Stimulated activated CD4-positive, alpha-beta T cell treated with anti-CD3 and anti-CD28 coated beads, Interleukin-1b, Interleukin-23, amount 100 ng/mL, for 4 hours (primary cell): ENCODE measurements at regions not wholly inside any gene's neighbourhood (a gene's known extent, or its start where the extent isn't known, plus 50 kb on each side); places are given as distances from the start of the nearest gene placed in this dataset.

ENCODE experiments used
- DNase-seq, 2 donors: peaks; one replicate each; pipeline ENCODE4 v3.0.0-alpha.2; 2020; ENCODE audit warnings: low read depth in 2 of 2

- no peak for DNase-seq
Measured at GRCh38 chr13:97057176-97057575, 62.9 kb upstream of the OXGR1 start.

DNA sequence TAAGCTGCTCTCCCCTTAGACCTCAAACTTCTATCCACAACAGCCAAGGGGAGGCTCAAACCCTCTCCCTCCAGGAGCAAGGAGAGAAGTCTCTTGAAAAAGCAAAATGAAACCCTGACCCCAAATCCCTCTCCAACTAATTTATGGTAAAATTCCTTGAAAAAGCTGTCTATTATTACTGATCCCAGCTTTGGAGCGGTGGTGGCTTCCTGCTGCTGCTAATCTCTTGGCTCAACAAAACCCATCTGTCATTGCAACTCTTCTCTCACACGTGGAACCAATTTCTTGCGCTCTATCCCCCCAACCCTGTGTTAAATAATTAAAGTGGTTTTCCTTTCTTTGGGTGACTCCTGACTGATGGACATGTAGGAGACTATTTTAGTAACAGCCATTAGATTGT is 64.1 kb upstream of the OXGR1 start:
- DNase-seq: no peak

DNA sequence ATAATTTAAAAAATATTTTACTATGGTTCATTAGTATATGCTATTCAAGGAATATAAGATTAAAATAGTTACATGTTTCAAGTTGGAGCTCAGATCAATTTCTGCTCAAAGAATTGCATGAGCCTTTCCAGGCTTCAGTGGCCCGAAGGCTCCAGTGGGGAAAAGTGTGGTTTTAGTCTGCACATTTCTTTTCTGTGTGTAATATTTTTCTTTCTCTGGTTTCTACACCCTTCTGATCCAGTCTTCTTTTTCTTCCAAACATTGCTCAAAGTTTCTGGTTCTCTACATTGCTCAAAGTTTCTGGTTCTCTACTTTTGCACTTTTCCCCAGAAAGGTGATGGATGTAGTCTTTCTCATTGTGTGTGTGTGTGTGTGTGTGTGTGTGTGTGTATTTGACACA is 64.7 kb upstream of the OXGR1 start:
- no peak for DNase-seq

DNA sequence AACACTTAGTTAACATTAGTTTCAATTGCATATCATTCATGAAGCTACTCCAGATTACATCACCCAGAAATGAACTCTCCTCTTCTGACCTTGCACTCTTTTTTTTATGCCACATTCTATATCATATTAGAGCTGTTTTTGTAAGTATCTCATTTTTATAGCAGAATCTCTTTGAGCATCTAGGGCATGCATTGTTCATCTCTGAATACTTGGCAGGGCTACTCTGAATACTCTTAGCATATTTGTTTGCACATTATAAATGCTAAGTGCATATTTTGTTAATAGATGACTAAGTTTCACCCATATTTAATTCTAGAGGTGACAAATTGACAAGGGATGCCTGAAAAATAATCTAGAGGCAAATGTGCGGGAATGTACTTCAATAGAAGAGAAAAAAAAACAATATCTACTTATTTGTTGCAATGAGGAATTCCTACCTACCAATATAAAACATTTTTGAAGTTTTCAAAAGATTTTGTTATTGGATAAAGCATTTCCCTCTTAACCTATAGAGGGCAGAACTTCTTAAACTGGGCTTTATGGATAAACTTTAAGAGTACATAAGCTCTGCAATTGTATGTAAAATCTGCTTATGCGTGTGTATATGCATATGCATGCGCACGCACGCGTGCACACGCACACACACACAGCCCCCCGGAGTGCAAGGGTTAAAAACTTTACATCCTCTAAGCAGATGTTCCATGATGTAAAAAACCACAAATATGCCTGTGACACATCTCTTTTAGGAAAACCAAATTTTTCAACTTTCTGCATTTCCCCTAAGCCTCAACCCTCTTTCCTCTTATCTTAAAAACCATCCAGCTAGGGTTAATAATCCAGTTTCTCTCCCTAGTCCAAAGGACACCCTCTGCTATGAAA is 73.0 kb upstream of the OXGR1 start:
- DNase-seq: no peak

GRCh38 chr13:97068151-97068550 is 73.9 kb upstream of the OXGR1 start:
- no peak for DNase-seq

DNA sequence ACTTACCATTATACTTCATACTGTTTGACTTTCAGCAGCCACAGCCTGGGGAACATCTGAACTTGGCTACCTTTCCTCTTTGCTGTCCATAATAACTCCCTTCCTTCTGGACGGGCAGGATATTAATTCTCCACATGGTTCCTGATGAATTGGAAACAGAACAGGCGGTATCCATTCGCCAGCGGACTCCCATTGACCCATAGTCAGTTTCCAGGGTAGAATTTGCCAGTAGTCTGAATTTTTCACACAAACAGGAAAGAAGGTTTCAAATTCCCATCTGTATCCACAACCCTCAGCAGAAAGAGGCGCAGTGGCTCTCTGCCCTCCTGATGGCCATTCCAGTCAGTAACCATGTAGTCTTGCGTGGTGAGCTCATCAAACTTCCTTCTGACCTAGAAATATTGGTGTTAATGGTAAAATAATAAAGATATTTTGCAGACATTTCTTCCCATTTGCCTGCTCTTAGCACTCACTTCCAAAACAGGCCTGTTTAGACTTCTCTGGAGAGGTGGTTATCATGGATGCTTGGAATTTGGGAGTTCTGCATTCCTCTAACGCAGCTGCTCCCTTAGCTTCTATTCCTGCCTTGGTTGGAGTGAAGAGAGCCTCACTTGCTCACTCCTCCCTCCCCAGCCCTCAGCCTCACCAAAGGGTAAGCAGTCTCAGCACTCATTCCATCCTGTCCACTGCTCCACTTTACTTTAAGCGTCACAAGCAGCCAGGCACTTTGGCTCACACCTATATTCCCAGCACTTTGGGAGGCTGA is 75.0 kb upstream of the OXGR1 start:
- DNase-seq: no peak

DNA sequence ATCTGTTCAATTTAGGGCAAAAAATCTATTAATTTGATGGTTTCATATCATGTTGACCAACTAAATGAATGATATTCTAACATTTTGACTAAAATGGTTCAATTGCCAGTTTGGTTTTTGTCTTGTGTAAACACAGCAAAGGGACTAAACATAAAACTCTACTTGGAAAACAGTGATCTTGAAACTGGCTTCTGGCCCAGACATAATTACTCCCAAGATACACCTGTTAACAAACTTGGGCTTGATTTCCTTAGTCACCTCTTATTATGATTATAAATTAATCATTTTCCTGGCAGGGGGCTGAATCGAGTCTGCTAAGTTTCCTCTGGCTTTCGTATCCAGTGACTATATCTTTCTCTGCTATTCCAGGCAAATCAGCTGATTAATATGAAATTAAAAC is 78.0 kb upstream of the OXGR1 start:
- no peak for DNase-seq

DNA sequence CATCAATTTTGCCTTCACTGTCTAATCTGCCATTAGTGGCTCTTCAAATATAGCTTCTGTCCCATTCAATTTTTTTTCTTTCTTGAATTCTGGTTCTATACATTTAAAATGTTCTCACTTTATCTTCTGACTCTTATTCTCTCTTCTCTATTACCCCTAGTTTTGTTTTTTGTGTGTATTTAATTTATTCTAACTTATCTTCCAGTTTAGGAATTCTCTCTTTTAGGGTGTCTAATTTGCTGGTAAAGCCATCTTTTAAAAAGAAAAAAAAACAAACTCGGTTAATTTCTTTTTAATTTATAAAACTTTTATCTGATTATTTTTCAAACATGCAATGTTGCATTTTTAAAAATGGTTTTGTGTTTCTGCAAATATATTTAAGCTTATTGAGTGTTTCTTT is 80.3 kb upstream of the OXGR1 start:
- no peak for DNase-seq

DNA sequence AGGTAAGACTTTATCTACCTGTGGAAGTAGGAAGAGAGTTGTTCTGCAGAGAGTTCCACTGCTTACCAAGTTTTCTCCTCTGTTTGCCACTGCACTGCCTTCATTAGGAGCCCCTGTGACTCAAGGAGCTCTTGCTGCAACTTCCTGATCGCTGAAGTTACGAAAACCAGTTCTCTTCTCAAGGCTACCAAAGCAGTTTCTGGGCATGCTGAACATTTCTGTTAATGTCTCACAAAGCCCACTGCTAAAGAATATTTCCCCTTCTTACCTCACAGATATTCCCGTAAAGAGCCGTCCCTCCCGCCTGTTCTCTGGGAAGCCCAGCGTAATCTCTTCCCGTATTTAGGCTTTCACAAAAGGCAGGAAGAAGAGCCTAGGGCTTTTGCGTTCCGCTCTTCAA is 82.6 kb upstream of the OXGR1 start:
- DNase-seq: no peak

DNA sequence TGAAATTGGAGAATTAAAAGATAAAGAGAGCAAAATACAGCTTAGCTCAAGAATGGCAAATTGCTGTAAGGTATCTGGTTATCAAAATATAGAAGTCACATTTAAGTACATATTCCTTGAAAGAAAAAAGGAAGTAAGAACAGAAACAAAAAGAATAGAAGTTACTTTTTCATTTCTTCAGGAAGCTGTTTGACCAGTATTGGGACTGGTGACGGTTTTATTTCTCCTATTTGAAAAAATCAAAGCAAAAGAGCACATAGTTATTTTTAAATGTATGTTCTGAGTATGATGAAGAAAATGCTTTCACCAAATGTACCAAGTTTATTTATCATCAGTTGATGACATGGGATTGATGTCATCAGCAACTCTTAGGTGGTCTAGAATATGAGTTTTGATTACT is 83.1 kb upstream of the OXGR1 start:
- DNase-seq: no peak

DNA sequence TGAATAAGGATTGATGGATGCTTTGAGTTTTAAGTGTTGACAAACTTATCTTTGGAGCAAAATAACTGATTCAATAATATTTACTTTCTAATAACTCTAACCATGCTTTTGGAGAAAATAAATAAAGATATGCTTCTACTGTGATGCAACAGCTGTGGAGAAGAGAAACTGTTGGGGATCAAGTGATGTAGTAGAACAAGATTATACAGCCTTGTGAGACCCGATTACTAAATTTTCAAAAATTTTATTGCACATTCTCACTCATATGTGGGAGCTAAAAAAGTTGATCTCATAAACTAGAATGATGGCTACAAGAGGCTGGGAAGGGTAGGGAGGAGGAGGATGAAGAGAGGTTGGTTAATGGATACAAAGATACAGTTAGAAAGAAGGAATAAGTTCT is 85.5 kb upstream of the OXGR1 start:
- no peak for DNase-seq

DNA sequence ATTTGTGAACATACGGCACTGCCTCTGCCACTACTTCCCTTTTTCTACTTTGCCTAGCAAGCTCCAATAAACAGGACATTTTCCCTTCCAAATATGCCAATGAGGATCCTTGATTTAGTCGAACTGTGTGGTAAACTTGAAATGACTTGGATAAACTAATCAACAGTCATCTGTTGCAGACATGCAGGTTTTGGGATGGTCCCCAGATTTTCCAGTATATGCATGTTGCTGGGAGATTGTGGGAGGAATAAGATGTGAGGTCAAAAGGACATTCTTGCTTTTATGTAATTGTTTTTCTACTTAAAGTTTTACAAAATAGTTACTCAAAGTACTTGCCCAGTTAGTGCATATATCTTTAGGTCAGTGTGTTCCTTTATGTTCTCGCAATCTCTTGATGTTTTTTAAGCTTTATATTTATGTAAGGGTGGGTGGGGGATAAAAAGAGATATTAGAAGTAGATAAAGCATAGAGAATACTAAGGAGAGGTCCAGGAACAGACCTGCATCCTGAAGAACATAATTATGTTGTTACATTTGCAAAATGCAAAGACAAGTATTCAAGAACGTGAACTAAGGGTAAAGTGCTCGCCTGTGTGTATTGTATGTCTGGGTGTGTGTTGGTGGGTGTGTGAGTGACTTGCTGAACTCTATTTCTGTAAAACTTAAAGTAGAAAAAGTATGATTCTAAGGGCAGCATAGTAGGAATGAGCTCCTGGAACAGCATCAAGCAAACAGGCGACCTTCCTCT is 88.4 kb upstream of the OXGR1 start:
- no peak for DNase-seq

GRCh38 chr13:97091196-97091595 is 96.9 kb upstream of the OXGR1 start:
- DNase-seq: no peak

DNA sequence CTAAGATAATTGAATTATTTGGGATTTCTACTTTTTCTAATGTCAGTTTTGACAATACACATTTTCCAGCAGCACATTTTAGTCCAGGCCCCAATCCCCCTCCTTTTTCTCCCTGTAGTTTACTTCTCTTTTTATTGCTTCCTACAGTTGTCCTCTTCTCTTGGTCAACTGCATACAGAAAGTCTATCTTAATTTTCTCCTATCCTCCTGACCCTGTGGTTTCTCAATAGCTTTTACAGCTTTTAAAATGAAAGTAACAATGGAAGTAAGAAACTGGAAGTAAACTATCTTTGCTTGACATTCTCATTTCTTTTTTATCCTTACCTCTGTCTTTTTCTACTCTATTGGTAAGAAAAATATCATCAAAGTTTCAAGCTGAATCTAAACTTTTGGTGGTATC is 106.5 kb upstream of the OXGR1 start:
- DNase-seq: no peak

DNA sequence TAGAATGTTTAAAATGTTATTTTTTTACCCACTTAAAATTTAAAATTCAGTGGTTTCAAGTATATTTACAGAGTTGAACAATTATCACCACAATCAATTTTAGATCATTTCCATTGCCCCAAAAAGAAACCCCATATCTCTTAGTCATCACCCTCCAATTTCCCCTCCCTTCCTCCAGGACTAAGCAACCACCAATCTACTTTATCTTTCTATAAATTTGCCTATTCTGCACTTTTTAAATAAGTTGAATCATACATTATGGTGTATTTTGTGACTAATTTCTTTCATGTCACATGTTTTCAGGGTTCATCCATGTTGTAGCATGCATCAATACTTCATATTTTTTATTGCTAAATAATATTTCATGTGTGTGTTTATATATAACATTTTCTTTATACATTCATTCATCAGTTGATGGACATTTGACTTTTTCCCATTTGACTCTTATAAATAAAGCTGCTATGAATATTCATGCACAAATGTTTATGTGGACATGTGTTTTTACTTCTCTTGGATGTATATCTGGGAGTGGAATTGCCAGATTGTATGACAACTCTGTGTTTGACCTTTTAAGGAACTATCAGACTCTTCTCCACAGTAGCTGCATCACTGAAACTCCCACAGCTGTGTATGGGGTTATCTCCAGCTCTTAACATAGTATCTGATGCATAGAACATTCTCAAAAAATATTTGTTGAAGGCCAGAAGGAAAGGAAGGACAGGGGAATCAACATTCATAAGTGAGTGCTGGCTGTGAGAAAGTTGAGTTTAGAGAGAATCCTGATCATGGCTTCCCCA is 107.8 kb upstream of the OXGR1 start:
- no peak for DNase-seq

DNA sequence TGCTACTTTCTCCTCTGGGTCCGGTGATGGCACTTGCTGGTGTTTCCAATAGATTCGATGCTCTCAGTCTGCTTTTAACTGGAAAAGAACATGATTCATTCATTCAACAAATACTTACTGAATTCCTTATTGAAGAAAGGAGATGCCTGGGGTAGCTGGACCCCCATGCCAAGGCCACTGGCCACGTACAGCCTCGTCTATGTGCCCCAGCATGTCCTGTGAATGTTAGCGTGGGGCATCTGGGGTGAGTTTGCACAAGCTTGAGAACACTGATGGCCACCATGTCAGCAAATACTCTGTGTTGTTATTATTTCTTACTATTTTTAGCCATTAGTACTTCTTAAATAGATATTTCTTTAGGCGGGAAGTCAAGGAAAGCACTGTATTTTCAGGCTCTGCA is 112.0 kb upstream of the OXGR1 start:
- DNase-seq: no peak

DNA sequence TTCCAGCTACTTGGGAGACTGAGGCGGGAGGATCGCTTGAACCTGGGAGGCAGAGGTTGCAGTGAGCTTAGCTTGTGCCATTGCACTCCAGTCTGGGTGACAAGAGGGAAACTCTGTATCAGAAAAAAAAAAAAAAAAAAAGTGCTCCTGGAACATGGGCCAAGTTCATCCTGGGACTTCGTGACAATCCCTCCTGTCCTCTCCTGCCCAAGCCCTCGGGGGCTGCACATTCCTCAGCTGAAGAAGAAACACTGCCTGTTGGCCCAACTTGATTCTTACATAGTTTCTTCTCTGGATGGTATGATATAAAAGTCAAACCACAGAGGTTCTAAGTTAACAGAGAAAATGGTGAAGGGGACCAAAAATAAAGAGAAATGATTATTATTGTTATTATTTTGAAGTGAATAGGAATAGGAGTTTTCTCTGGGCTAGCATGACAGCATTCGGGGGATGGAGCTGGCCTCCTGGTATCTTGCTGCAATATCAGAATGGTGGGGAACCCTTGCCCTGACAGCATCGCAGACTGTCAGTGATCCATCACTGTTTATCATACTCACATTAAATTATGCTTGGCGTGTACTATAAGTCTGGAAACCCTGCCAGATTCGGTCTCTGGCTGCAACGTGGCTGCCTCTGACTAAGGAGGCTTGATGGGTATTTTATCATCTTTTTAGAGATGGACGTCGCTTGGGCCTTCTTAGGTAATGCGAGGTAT is 113.7 kb upstream of the OXGR1 start:
- no peak for DNase-seq

- no peak for DNase-seq
Measured at GRCh38 chr13:97108530-97108900, 113.6 kb upstream of the MBNL2 start.

DNA sequence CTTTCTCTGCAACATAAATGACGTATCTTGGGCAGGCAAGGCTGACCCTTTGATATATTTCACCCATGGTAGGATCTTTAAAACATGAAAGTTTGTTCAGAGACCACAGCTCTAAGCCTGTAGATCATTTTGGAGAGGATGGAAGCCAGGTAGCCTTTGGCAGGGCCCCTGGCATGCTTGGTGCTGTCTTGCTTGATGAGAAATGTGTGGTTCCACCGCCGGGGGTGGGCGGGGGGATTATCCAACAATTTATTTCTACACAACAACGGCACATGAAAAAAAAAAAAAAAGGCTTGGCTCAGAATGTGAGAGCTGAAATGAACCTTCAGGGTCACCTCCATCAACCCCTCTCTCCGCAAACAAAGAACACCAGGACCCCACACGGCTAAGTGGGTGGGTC is 112.9 kb upstream of the MBNL2 start:
- no peak for DNase-seq

- peak; percentile 75 to 78 for DNase-seq
Measured at GRCh38 chr13:97109841-97110492, 112.2 kb upstream of the MBNL2 start.

- DNase-seq: no peak
Measured at GRCh38 chr13:97110936-97111335, 111.2 kb upstream of the MBNL2 start.
